HG03469 (cell line): ENCODE measurements at regions not wholly inside any gene's neighbourhood (a gene's known extent, or its start where the extent isn't known, plus 50 kb on each side); places are given as distances from the start of the nearest gene placed in this dataset.

Source experiments
- ATAC-seq: cut with Tn5 transposase; IDR thresholded peaks from one replicate; pipeline ENCODE4 v1.9.1; 2021; ENCODE audit warnings: mild to moderate bottlenecking, moderate library complexity, moderate number of reproducible peaks; ENCODE audit not compliant: unreplicated experiment

DNA sequence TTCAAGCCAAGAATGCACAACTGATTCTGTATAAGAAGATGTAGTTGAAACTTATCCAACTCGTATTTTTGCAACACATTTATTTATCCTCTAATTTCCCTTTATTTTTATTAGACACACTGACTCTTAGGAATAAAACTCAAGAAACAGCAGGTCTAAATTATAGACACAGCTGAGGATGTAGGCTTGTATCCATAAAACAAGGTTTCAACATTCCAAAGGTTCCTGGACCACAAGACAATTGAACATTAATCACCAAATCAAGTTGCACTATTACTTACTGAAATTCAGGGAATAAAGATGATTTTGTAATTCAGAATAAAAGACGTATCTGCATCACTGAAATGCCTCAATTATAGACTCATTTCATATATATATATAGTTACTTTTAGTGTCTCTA, 683.5 kb upstream of the GRIA3 start:
- no peak for ATAC-seq

DNA sequence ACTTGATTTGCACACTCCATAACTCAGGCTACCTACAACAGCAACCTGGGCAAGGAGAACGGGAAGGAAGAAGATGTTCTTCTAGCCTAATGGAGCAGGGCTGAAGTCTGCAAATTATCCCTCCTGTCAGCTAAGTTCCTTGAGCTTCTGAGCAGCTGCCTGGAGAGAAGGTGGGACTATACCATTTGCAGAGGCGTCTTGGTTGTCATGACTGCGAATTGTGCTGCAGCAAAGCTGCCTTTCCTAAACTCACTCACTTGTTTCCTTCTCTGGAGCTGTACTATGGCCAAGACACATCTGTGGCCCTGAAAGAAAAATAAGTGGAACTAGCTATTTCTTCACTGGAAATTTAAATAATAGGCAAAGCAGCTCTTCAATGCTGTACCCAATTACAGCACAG, 682.4 kb upstream of the GRIA3 start:
- no peak for ATAC-seq

DNA sequence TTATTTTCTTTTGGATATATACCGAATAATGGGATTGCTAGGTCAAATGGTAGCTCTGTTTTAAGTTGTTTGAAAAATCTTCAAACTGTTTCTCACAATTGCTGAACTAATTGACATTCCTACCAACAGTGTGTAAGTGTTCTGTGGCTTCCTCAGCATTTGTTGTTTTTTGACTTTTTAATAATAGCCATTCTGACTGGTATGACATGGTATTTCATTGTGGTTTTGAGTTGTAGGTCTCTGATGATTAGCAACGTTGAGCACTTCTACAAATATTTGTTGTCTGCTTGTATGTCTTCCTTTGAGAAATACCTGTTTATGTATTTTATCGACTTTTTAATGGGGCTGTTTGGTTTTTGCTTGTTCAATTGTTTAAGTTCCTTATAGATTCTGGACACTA, 680.1 kb upstream of the GRIA3 start:
- ATAC-seq, result no peak

DNA sequence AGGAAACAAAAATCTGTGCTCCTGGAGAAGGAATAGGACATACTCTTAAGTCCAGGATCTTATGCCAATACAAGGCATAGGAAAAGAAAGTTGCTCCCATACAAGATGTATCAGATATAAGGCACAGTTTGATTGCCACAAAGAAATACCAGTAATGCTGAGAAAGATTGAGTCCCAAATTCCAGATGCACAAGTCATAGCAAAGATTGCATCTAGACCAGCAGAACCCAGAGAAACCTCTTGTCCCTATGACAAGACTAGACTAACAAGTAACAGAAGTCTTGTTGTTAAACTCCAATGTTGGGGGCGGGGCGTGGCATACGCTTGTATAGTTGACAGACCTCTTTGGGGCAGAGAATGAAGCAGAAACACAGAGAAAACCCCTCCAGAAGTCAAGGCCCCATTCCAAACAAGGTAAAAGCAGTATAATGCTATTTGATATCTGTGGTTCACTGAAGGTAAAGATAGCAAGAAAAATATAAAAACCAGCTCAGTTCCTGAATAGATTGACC, 671.5 kb upstream of the GRIA3 start:
- no peak for ATAC-seq

DNA sequence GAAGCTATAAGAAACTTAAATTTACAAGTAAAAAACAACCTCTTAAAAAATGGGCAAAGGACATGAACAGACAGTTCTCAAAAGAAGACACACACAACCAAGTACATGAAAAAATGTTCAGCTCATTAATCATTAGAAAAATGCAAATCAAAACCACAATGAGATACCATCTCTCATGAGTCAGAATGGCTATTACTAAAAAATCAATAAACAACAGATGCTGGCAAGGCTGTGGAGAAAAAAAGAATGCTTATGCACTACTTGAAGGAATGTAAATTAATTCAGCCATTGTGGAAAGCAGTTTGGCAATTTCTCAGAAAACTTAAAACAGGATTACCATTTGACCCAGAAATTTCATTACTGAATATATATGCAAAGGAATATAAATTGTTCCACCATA, 666.3 kb upstream of the GRIA3 start:
- ATAC-seq, result no peak

DNA sequence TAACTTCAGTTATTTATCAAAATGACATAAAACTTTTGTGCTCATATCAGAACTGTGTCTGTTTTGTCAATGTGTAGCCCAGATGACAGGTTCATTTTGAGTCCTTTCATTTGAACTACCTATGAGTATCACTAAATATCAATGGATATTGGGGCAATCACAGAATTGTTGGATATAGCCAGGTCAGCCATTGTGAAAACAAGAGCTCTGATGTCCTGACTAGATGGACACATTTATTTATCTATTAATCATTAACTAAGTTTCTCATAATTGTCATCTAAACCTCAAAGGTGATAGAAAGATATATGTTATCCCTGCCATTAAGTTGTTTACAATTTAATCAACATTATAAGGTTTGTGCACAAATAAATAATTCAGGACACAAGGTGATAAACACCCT, 638.3 kb upstream of the GRIA3 start:
- ATAC-seq, result no peak

DNA sequence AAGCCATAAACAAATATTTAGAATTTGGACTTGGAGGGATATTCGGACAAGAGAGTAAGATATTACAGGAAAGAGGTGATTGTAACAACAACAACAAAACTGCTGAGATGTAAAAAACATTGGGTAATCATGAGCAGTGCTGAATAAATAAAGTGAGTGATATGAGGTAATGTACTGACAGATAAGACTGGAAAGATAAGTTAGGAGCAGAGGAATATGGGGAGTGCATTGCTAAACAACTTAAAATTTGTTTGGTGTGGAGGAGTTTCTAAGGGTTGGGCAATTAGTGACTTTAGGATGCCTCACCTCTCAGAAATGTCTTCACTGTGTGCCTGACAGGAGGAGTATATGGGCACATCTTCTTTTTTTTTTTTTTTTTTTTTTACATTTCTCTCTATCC, 637.8 kb upstream of the GRIA3 start:
- no peak for ATAC-seq

DNA sequence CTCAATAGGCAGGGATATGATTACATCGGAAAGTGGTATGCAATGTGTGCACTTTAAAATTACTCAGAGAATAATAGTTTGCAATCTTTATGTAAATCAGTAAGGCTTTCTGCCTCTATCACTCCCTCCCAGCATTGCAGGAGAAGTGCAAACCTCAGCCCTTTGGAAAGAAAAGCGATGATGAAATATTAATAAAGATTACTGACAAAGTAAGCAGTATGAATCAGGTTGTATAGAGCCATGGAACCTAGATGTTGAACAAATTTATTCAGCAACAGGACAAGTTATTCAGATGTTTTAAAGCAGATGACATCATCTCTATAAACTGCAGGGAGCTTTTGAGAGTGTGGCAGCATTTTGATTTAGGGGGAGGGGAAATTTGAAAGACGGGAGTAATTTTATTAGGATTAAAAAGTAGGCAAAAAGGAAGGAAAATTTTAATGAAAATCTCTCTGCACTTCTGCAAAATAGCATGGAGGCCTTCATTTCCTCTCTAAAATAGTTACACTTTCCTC, 631.7 kb upstream of the GRIA3 start:
- no peak for ATAC-seq

DNA sequence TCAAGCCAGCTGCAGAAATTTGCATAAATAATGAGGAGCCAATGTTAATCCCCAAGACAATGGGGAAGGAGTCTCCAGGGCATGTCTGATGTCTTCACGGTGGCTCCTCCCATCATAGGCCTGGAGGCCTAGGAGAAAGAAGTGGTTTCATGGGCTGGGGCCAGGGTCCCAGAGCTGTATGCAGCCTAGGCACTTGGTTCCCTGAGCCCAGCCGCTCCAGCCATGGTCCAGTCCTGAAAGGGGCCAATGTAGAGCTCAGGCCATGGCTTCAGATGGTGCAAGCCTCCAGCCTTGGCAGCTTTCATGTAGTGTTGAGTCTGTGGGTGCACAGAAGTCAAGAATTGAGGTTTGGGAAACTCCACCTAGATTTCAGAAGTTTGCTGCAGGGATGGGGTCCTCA, 628.2 kb upstream of the GRIA3 start:
- no peak for ATAC-seq

DNA sequence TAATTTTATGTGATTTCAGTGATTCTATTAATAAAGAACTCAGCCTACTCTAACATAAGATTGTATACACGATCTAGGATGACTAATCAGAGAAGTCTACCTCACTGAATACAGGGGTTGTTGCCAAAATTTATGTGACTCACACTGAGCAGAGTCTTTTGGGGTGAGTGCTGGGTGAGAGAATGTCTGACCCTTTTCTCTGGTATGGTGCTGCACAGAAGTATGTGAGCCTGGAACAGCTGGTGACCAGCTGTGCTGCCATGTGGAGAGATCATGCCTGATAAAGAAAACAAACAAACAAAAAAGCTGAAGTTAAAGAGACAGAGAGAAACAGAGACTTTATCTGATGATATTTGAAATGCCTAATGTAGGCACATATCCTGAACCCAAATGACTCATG, 618.1 kb upstream of the GRIA3 start:
- ATAC-seq, result no peak

DNA sequence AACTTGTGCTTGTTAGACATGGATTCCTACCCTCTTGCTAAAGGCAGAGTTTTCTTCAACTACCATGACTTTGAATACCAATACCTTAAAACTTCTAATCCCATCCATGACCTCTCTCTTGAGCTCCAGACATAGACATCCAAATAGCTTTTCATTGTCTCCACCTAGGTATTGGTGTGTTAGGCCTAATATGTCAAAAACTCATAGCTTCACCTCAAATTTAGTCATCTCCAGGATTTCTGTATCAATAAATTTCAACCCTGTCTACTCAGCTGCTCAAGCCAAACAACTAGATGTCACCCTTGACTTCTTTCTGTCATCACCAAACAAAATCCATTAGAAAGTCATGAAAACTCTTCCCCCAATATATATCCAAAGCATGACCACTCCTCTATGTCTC, 617.7 kb upstream of the GRIA3 start:
- no peak for ATAC-seq

DNA sequence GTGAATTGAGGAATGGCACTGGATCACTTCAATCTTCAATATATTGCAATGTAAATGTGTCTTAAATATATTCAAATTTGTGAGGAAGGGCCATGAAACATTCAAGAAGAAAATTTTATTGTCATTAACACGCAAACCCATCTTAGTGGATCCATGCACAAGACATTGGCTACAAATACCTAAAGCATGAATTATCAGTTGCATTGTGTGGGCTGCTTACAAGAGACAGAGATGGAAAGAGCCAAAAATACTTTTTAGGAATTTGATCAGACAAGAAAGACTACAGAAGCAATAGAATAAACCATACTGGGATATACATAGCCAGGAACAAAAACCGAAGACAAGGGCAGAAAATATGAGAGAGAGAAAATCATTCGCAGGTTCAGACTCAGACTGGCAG, 616.2 kb upstream of the GRIA3 start:
- no peak for ATAC-seq

DNA sequence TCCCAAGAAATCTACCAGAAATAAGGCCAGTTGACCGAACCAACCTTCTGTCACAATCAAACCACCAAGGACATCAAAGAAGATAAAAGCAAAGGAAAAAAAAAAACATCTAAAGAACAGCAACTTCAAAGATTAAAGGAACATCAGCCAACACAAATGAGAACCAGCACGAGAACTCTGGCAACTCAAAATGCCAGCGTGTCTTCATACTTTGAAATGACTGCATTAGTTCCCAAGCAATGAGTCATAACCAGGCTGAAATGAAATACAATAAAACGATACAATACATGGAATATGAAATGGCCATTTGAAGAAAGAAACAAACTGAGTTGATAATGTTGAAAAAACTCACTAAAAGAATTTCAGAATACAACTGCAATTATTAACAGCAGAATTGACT, 611.6 kb upstream of the GRIA3 start:
- ATAC-seq, result no peak

DNA sequence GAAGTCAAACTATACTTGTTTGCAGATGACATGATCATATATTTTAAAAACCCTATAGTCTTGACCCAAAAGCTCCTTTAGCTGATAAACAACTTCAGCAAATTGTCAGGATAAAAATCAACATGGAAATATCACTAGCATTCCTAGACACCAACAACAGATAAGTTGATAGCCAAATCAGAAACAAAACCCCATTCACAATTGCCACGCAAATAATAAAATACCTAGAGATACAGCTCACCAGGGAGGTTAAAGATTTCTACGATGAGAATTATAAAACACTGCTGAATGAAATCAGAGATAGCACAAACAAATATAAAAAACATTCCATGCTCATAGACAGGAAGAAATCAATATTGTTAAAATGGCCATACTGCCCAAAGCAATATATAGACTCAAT, 605.0 kb upstream of the GRIA3 start:
- ATAC-seq, result no peak

DNA sequence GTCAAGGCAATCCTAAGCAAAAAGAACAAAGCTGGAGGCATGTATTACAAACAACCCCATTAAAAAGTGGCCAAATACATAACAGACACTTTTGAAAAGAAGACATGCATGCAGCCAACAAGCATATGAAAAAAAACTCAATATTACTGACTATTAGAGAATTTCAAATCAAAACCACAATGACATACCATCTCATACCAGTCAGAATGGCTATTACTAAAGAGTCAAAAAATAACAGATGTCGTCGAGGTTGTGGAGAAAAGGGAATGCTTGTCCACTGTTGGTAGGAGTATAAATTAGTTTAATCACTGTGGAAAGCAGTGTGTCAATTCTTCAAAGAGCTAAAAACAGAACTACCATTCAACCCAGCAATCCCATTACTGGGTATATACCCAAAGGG, 604.6 kb upstream of the GRIA3 start:
- ATAC-seq, result no peak

DNA sequence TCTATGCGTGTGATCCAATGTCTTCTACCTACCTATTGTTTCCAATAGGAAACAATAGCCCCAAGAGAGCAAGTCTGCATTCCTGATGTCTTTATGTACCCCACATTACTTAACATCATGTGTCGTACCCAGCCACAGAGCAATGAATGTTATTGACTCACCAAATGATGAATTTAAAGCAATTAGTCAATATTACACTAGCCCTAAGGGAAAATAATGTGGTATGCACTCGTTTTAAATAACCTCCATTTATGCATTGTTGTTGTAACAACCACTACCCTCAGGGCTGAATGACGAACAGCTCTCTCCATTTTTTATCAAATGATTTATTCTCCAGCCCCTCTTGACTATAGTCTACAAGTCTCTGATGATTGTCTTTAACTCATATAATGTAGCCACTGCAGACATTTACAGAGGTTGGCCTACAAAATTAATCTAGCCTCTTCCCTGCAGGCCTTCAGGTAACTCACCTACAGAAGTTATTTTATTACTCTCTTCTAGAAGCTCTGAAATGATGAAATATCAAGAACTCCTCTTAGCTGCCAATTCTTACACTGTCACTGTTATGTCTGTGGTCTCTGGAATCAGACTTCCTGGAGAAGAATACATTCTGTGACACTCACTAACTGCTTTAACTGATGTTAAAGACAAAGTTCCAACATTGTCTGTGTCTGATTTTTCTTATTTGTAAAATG, 601.7 kb upstream of the GRIA3 start:
- ATAC-seq, result no peak

DNA sequence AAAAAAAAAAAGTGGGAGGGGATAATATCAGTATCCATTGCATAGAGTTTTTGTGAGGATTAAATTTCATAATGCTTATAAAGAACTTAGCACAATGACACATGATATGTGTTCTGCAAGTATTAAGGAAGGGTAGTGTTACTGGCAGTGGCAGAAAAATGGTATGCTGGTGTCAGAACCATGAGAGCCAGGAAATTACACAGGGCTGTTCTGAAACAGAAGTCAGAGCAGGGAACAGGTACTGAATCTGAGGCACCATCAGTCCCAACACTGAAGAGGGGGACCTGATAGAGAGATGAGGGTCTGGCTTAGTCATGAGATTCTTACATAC, 601.1 kb upstream of the GRIA3 start:
- ATAC-seq, result no peak

DNA sequence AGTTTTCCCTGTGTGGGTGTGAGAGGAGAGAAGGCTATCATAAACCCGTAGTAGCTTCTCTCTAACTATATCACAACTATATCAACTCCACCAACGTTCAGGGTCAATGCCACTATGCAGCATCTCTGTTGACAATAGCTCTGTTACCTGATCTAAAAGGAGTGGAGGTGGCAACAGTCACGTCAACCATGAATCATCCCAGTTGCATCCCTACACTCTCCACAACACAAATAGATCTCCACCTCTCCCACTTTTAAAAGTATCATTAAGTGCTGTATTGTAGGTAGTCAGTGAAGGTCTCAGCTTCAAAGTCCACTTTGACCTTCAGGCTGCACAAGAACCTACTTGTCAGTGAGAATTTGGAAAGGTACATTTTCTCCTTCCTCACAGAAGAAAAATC, 600.5 kb upstream of the GRIA3 start:
- no peak for ATAC-seq

DNA sequence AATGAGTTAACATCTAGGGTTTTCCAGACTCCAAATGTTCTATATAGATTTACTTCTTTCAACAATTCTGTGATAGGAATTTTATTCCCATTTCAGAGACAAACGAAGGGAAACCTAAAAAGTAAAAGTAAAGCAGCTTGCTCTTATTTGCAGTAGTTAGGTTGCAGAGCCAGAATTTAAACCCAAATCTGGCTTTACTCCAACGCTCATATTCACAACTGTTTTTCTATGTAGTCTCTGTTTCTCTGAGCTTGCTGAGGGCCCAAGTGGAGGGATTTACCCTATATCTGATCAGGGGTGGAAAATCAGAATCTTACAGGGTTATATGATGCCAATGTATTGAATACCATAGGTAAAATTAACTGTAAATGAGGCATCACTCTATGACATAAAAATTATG, 599.1 kb upstream of the GRIA3 start:
- no peak for ATAC-seq

DNA sequence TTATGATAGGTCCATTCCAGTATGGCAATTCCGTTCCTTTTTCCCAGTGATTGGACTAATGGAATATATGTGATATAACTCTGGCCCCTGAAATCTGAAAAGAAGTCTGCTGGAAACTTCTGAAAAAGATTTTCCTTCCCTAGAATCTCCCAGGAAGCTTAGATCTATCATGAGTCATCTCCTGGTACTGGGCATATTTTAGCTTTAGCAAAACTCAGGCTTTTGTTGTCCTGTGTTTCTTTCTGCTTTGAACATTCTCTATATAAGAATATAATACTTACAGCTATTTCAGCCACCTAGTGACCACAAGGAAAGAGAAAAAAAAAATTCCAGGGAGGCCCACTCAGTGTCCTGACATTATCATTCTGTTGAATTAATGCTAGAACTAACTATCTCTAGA, 597.2 kb upstream of the GRIA3 start:
- no peak for ATAC-seq

DNA sequence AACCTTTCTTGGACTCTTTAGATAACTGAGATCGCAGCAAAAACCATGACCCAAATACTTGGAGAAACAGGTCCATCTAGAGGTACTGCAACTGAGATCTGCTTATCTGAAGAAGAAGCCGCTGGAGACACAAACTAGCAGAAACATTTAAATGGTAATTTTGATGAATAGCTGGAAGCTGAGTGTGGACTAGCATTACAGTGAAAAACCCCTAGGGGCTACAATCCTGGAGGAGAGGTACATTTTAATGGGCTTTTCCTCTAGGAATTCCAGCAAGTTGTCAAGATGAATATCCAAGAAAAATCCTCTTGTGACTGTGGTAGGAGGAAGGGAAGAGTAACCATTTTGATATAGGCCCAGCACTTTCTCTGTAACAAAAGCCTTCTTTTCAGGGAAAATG, 592.5 kb upstream of the GRIA3 start:
- ATAC-seq, result no peak

DNA sequence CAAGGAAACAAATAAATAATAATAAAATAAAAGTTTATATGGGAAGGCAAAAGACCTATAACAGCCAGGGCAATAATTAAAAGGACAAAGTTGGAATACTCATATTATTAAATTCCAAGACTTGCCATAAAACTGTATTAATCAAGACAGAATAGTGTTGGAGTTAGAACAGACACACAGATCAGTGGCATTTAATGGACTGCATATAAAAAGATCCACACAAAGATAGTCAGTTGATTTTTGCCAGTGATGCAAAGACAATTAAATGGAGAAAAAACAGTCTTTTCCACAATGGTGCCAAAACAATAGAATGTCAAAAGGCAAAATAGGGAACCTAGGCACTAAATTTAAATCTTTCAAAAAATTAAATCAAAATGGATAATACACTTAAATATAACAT, 587.1 kb upstream of the GRIA3 start:
- no peak for ATAC-seq

DNA sequence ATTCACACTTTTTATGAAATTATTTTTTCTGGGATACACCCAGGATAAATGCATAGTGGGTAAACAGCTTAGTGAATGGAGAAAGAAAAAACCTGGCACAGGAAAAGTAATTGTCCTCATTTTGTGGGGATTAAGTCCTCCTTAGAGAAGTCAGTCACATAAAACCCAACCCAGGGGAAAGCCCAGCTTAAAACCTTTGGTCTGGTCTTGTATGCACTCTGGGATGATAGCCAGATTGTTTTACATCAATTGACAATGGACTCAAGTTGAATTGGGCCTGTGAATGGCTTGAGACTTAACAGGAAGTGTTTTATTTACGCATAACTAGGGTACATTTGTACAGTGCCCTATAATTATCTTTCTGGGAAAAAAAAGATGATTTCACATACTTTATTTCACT, 561.3 kb upstream of the GRIA3 start:
- no peak for ATAC-seq
